Colonic mucosa (tissue), 4 donors: ENCODE measurements at regions not wholly inside any gene's neighbourhood (a gene's known extent, or its start where the extent isn't known, plus 50 kb on each side); places are given as distances from the start of the nearest gene placed in this dataset.

Experiments used
- DNase-seq: peaks from one replicate; pipeline ENCODE4 v3.0.0-alpha.2; 2020
- H3K27ac ChIP-seq: fragments of 200-600 bp; one replicate; pipeline ENCODE4 v1.8.0; 2021
- H3K27me3 ChIP-seq: fragments of 200-600 bp; one replicate; pipeline ENCODE4 v1.8.0; 2021
- H3K36me3 ChIP-seq: fragments of 200-600 bp; one replicate; pipeline ENCODE4 v1.8.0; 2021
- H3K4me1 ChIP-seq: fragments of 200-600 bp; one replicate; pipeline ENCODE4 v1.8.0; 2021; ENCODE audit warnings: mild to moderate bottlenecking
- H3K4me3 ChIP-seq: fragments of 200-600 bp; one replicate; pipeline ENCODE4 v1.8.0; 2021
- H3K9ac ChIP-seq, 2 donors: one replicate each; pipeline ENCODE4 v1.7.0; 2013; ENCODE audit warnings: control low read depth in 2 of 2, low read depth in 2 of 2, low read length in 2 of 2
- H3K9me3 ChIP-seq: fragments of 200-600 bp; one replicate; pipeline ENCODE4 v1.8.0; 2021
- CTCF ChIP-seq: fragments of 200-600 bp; IDR thresholded peaks from one replicate; pipeline ENCODE4 v1.8.0; 2022; ENCODE audit warnings: antibody characterized with exemption, mild to moderate bottlenecking
- intact Hi-C: fragments of 100-400 bp; cut with DNase I; formaldehyde crosslinking; loops from one replicate; pipeline ENCODE4 v1.14.1; 2022
- donor health status: healthy.
- donor health status: DM: no; HTN: no; CAD: no.
- donor health status: DM: no; HTN: no; CAD: no.

DNA sequence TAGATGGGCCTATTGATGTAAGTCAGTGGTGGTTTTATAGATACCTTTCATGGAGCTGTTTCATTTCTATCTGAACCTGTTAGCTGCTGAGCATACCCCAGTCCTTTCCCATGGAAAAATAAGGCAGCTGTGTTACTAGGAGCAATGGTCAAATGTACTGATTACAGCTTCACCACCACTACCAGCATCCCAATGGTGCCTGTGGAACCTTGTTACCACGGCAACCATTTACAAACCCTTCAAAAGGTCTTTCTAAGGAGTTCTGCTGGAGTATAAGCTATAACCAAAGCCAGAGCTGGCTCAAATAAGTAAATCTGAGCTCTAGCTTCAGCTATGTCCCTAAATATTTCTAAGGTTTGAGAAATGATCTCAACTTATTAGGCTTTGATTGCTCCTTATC lies 133.4 kb upstream of the ACP3 start:
- no peak for TF ChIP-seq CTCF
- no peak overlapping the region for H3K4me3 ChIP-seq
- H3K9me3 ChIP-seq: no peaks in the 10 kb centered on the region
- H3K36me3 ChIP-seq: no peaks in the 10 kb centered on the region
- DNase-seq: no peak
- no peaks in the 10 kb centered on the region for H3K4me1 ChIP-seq
- no peaks in the 10 kb centered on the region for H3K27me3 ChIP-seq
- no peak overlapping the region for H3K27ac ChIP-seq
- intact Hi-C loops: no loop called here
- H3K9ac ChIP-seq: no peak overlapping the region

- no peak for DNase-seq
- no peaks in the 10 kb centered on the region for H3K9me3 ChIP-seq
- H3K27me3 ChIP-seq: no peaks in the 10 kb centered on the region
- no peak overlapping the region for H3K9ac ChIP-seq
- no peaks in the 10 kb centered on the region for H3K4me1 ChIP-seq
- no peaks in the 10 kb centered on the region for H3K36me3 ChIP-seq
- TF ChIP-seq CTCF: no peak
- intact Hi-C loops: loop anchor here (5.0 kb wide), 1 partner anchor 180 kb away; no protein-coding TSS in a partner anchor
- no peak overlapping the region for H3K4me3 ChIP-seq
- H3K27ac ChIP-seq: no peak overlapping the region
Measured at GRCh38 chr3:132187746-132188145, 129.5 kb upstream of the ACP3 start.

GRCh38 chr3:132189601-132190000 lies 127.6 kb upstream of the ACP3 start:
- H3K9ac ChIP-seq: no peak overlapping the region
- TF ChIP-seq CTCF: no peak
- no peaks in the 10 kb centered on the region for H3K36me3 ChIP-seq
- no peaks in the 10 kb centered on the region for H3K9me3 ChIP-seq
- no peak for DNase-seq
- no peak overlapping the region for H3K27ac ChIP-seq
- H3K27me3 ChIP-seq: no peaks in the 10 kb centered on the region
- H3K4me3 ChIP-seq: no peak overlapping the region
- intact Hi-C loops: loop anchor here (5.0 kb wide), 1 partner anchor 182 kb away; no protein-coding TSS in a partner anchor
- H3K4me1 ChIP-seq: no peaks in the 10 kb centered on the region

DNA sequence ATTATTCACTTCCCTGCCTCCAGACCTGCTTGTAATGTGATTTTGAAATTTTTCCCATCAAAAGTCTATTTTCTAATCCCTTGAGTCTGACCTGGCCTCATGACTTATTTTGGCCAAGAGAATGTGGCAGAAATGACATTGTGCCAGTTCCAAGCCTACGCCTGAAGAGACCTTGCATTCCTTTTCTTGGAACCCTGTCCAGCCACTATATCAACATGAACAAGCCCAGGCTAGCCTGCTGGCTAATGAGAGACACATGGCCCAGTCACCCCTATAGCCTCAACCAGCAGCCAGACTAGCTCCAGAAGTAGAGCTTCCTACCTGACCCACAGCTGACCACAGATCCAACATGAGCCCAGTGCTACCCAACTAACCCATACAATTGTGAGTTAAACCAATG lies 121.1 kb upstream of the ACP3 start:
- Histone ChIP-seq H3K4me1 (no peaks in the 10 kb centered on the region), H3K9me3 (no peaks in the 10 kb centered on the region), H3K4me3 (no peak overlapping the region), H3K9ac (no peak overlapping the region), H3K36me3 (no peaks in the 10 kb centered on the region), H3K27me3 (no peaks in the 10 kb centered on the region), H3K27ac (no peak overlapping the region)
- DNase-seq: no peak
- no peak for TF ChIP-seq CTCF
- intact Hi-C loops: no loop called here

DNA sequence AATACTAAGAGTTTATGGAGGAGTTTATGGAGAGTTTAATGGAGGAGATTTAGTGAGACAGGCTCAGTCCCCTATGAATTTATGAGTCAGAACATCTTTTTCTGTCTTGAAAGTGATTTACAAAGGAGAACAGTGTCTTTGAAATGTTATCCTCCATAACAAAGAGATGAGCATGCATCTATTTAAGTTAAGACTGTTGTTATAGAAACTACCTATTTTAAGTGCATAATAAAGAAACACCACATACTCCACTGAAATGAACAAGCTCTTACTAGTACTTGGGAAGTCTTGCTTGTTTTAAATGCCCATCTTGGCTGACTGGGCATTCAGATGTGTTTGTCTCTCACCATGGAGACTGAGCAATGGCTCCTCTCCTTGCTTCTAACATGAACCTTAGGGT lies 118.7 kb upstream of the ACP3 start:
- no peaks in the 10 kb centered on the region for H3K36me3 ChIP-seq

More for the DNA sequence above, 118.7 kb upstream of the ACP3 start:
- no peaks in the 10 kb centered on the region for H3K27me3 ChIP-seq
- no peak for TF ChIP-seq CTCF
- no peak overlapping the region for H3K4me3 ChIP-seq
- H3K9me3 ChIP-seq: no peaks in the 10 kb centered on the region
- no peak overlapping the region for H3K9ac ChIP-seq
- no peak overlapping the region for H3K27ac ChIP-seq
- intact Hi-C loops: no loop called here
- no peak for DNase-seq
- H3K4me1 ChIP-seq: no peaks in the 10 kb centered on the region
